Coronary artery (tissue), 2 donors: ENCODE measurements at regions not wholly inside any gene's neighbourhood (a gene's known extent, or its start where the extent isn't known, plus 50 kb on each side); places are given as distances from the start of the nearest gene placed in this dataset.

Source experiments
- DNase-seq: peaks from one replicate; pipeline ENCODE4 v3.0.0-alpha.2; 2017; ENCODE audit warnings: low spot score
- H3K27ac ChIP-seq, 2 donors: fragments of 200-600 bp; sonication (generic); one replicate each; pipeline ENCODE4 v1.5.1; 2016 to 2019
- H3K4me3 ChIP-seq: fragments of 200-600 bp; sonication (generic); 2 replicates; pipeline ENCODE4 v1.5.1; 2016; ENCODE audit warnings: mild to moderate bottlenecking, moderate library complexity
- CTCF ChIP-seq: fragments of 200-600 bp; sonication (generic); IDR thresholded peaks from one replicate; pipeline ENCODE4 v1.5.1; 2019; ENCODE audit warnings: antibody characterized with exemption

- Histone ChIP-seq H3K4me3 (no peak overlapping the region), H3K27ac (no peak overlapping the region)
- DNase-seq: no peak
- TF ChIP-seq CTCF: no peak
Measured at GRCh38 chr14:101456246-101457175, 104.8 kb upstream of the DIO3 start.

- Histone ChIP-seq H3K4me3 (no peak overlapping the region), H3K27ac (no peak overlapping the region)
- no peak for TF ChIP-seq CTCF
- DNase-seq: no peak
Measured at GRCh38 chr14:101457301-101457935, 103.9 kb upstream of the DIO3 start.

- H3K27ac ChIP-seq: no peak overlapping the region
- no peak for TF ChIP-seq CTCF
- DNase-seq: peak; percentile 41
- peak overlapping the region; percentile 38 for H3K4me3 ChIP-seq
Measured at GRCh38 chr14:101457936-101458740, 103.2 kb upstream of the DIO3 start.

- Histone ChIP-seq H3K4me3 (peak overlapping the region; percentile 38), H3K27ac (no peak overlapping the region)
- DNase-seq: peak; percentile 38
- no peak for TF ChIP-seq CTCF
Measured at GRCh38 chr14:101458741-101459550, 102.3 kb upstream of the DIO3 start.

GRCh38 chr14:101459551-101459900, 101.8 kb upstream of the DIO3 start:
- no peak for TF ChIP-seq CTCF
- peak overlapping the region; percentile 38 for H3K4me3 ChIP-seq
- no peak for DNase-seq
- H3K27ac ChIP-seq: no peak overlapping the region

- no peak for DNase-seq
- no peak overlapping the region for H3K27ac ChIP-seq
Measured at GRCh38 chr14:101460521-101460920, 100.8 kb upstream of the DIO3 start.

More at GRCh38 chr14:101460521-101460920, 100.8 kb upstream of the DIO3 start:
- no peak overlapping the region for H3K4me3 ChIP-seq
- no peak for TF ChIP-seq CTCF
